H1 (cell line): ENCODE measurements at regions not wholly inside any gene's neighbourhood (a gene's known extent, or its start where the extent isn't known, plus 50 kb on each side); places are given as distances from the start of the nearest gene placed in this dataset.

Experiments used
- SIX5 ChIP-seq: IDR thresholded peaks from 2 replicates; pipeline ENCODE4 v1.6.1; 2011; ENCODE audit warnings: mild to moderate bottlenecking, low read depth, low read length
- TAF1 ChIP-seq: IDR thresholded peaks from 2 replicates; pipeline ENCODE4 v1.6.1; 2011; ENCODE audit warnings: mild to moderate bottlenecking, low read depth, low read length
- TAF7 ChIP-seq: optimal IDR thresholded peaks from 2 replicates; pipeline ENCODE3; 2011; ENCODE audit warnings: low read depth, mild to moderate bottlenecking, inconsistent platforms, low read length, moderate library complexity, borderline replicate concordance

DNA sequence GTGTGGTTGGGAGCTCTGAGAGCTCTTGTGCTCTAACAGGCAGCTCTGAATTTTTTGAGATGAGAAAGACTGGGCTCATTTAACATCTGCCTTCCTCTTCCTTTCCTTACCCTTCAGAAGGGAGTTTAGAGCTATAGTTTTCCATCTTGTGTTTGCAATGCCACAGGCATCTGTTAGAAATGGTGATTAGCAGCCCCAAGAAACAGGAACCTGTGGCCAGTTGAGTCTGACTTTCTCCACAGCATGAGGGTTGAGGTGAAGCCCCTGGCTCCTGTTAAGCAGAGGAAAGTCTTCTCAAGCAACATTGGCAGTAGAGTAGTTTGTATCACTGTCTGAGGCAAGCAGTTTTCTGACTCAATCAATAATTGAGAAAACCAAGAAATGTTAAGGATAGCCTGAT, 577.4 kb downstream of the ZEB2 start (continued):
- TF ChIP-seq TAF7, result no peak
- TF ChIP-seq SIX5, result no peak
- TF ChIP-seq TAF1, result no peak
